HepG2 (cell line): ENCODE measurements at regions not wholly inside any gene's neighbourhood (a gene's known extent, or its start where the extent isn't known, plus 50 kb on each side); places are given as distances from the start of the nearest gene placed in this dataset.

Source experiments
- KLF9 ChIP-seq: IDR thresholded peaks from 2 replicates; pipeline ENCODE4 v1.6.1; 2016; ENCODE audit warnings: low read depth
- MLLT10 ChIP-seq: sonication (generic); formaldehyde crosslinking; IDR thresholded peaks from 2 replicates; pipeline ENCODE4 v1.4.0; 2020; ENCODE audit warnings: missing genetic modification reagents
- MYC ChIP-seq: sonication (generic); formaldehyde crosslinking; IDR thresholded peaks from 2 replicates; pipeline ENCODE4 v1.9.0; 2021; ENCODE audit warnings: missing genetic modification reagents, borderline replicate concordance
- SCMH1 ChIP-seq: sonication (generic); formaldehyde crosslinking; IDR thresholded peaks from 2 replicates; pipeline ENCODE4 v1.9.0; 2021; ENCODE audit warnings: missing genetic modification reagents, mild to moderate bottlenecking, borderline replicate concordance
- SP5 ChIP-seq: IDR thresholded peaks from 2 replicates; pipeline ENCODE4 v1.6.1; 2016; ENCODE audit warnings: low read depth, borderline replicate concordance
- THAP9 ChIP-seq: sonication (generic); formaldehyde crosslinking; IDR thresholded peaks from 2 replicates; pipeline ENCODE4; 2020; ENCODE audit warnings: missing genetic modification reagents, mild to moderate bottlenecking, borderline replicate concordance
- ZNF280B ChIP-seq: sonication (generic); formaldehyde crosslinking; IDR thresholded peaks from 2 replicates; pipeline ENCODE4 v1.5.0; 2020; ENCODE audit warnings: missing genetic modification reagents, mild to moderate bottlenecking, borderline replicate concordance
- ZNF296 ChIP-seq: sonication (generic); formaldehyde crosslinking; conservative IDR thresholded peaks from 2 replicates; pipeline ENCODE4 v1.5.0; 2020; ENCODE audit warnings: mild to moderate bottlenecking, missing genetic modification reagents
- ZNF329 ChIP-seq: sonication (generic); formaldehyde crosslinking; IDR thresholded peaks from 2 replicates; pipeline ENCODE4 v1.9.0; 2021; ENCODE audit warnings: low read depth, mild to moderate bottlenecking, missing genetic modification reagents
- ZNF331 ChIP-seq: sonication (generic); formaldehyde crosslinking; IDR thresholded peaks from 2 replicates; pipeline ENCODE4 v1.4.0; 2020; ENCODE audit warnings: missing genetic modification reagents
- ZNF337 ChIP-seq: sonication (generic); formaldehyde crosslinking; IDR thresholded peaks from 2 replicates; pipeline ENCODE4 v1.5.1; 2020; ENCODE audit warnings: missing genetic modification reagents, low read depth, mild to moderate bottlenecking, borderline replicate concordance
- ZNF441 ChIP-seq: sonication (generic); formaldehyde crosslinking; IDR thresholded peaks from 2 replicates; pipeline ENCODE4 v1.7.0; 2021; ENCODE audit warnings: missing genetic modification reagents, borderline replicate concordance
- ZNF589 ChIP-seq: sonication (generic); formaldehyde crosslinking; conservative IDR thresholded peaks from 2 replicates; pipeline ENCODE4 v1.8.0; 2022; ENCODE audit warnings: mild to moderate bottlenecking, moderate library complexity, missing genetic modification reagents
- ZNF639 ChIP-seq: conservative IDR thresholded peaks from 2 replicates; pipeline ENCODE4 v1.6.1; 2018; ENCODE audit warnings: missing genetic modification reagents
- ZNF781 ChIP-seq: sonication (generic); formaldehyde crosslinking; IDR thresholded peaks from 2 replicates; pipeline ENCODE4 v1.5.1; 2020; ENCODE audit warnings: borderline replicate concordance, mild to moderate bottlenecking, missing genetic modification reagents; ENCODE audit errors: not compliant biosample characterization
- ZSCAN21 ChIP-seq: sonication (generic); formaldehyde crosslinking; IDR thresholded peaks from 2 replicates; pipeline ENCODE4 v1.8.0; 2022; ENCODE audit warnings: mild to moderate bottlenecking, missing genetic modification reagents, moderate library complexity, borderline replicate concordance
- TF ChIP-seq, protein P1 (sequence below): sonication (generic); formaldehyde crosslinking; IDR thresholded peaks from 2 replicates; pipeline ENCODE4 v1.4.0; 2020; ENCODE audit warnings: missing genetic modification reagents
- TF ChIP-seq, protein P2 (sequence below), 2 experiments: sonication (generic) in 1 of 2; formaldehyde crosslinking in 1 of 2; IDR thresholded peaks; 2 replicates each; pipeline versions ENCODE4 v1.4.0 to v1.6.1; 2018 to 2020; ENCODE audit warnings: missing genetic modification reagents in 2 of 2, borderline replicate concordance in 1 of 2, low read depth in 1 of 2, mild to moderate bottlenecking in 1 of 2, missing biosample characterization in 1 of 2
- TF ChIP-seq, protein P3 (sequence below): sonication (generic); formaldehyde crosslinking; IDR thresholded peaks from 2 replicates; pipeline ENCODE4 v1.9.0; 2021; ENCODE audit warnings: missing genetic modification reagents, borderline replicate concordance

DNA sequence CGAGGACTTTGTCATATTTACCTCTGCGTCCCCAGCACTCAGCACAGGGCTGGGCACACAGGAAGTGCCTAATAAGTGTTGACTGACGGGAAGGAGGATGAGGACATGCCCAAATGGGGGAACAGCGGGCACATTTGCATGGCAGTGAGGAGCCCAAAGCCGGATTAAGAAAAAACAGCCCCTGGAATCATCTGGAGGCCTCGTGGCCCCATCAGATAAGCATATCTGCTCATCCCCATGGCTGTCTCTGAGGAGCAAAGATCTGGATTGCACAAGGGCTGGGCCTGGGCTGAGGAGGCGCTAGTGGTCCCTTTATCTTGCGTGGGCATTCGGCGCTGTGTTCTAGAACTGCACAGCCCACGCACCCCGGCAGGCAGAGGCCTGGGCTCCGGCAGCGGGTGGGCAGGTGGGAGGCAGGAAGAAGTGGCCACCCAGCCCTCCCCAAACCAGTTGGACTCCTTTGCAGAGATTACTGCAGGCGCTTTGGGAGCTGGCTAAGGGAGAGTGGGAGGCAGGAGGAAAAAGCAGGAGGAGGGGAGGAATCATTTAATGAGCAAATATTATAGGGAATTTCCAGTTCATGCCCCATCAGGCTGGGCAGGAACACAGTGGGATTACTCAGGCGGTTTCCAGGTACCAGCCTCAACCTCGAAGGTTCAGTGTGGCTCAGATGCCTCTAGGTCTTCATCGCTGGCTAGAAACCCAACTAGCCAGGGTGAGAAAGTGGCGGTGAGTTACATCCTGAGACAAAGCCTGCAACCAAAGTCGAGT lies 108.1 kb downstream of the CEBPB start (continued):
- TF ChIP-seq ZNF639 (CRISPR knock-in tag) = no peak
- no peak for TF ChIP-seq KLF9 (CRISPR knock-in tag)
- TF ChIP-seq, protein P1, sequence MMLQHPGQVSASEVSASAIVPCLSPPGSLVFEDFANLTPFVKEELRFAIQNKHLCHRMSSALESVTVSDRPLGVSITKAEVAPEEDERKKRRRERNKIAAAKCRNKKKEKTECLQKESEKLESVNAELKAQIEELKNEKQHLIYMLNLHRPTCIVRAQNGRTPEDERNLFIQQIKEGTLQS (CRISPR knock-in tag) = no peak
- TF ChIP-seq SCMH1 (CRISPR knock-in tag) = no peak
- 0 out of 2 replicates have a peak, but pooled peaks have one; percentile 56 for TF ChIP-seq ZNF280B (CRISPR knock-in tag)
- TF ChIP-seq ZNF296 = no peak
- no peak for TF ChIP-seq ZNF337 (CRISPR knock-in tag)
- TF ChIP-seq, protein P2, sequence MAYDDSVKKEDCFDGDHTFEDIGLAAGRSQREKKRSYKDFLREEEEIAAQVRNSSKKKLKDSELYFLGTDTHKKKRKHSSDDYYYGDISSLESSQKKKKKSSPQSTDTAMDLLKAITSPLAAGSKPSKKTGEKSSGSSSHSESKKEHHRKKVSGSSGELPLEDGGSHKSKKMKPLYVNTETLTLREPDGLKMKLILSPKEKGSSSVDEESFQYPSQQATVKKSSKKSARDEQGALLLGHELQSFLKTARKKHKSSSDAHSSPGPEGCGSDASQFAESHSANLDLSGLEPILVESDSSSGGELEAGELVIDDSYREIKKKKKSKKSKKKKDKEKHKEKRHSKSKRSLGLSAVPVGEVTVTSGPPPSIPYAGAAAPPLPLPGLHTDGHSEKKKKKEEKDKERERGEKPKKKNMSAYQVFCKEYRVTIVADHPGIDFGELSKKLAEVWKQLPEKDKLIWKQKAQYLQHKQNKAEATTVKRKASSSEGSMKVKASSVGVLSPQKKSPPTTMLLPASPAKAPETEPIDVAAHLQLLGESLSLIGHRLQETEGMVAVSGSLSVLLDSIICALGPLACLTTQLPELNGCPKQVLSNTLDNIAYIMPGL (CRISPR knock-in tag; IDR thresholded peaks at IDR 0.05; ENCODE audit: borderline replicate concordance in 1 of 2, low read depth in 1 of 2) = no peak
- TF ChIP-seq MLLT10 = no peak
- peak; percentile 45; the same call in 1 of the 2 replicates for TF ChIP-seq MYC (CRISPR knock-in tag)
- no peak for TF ChIP-seq ZNF441 (CRISPR knock-in tag)
- no peak for TF ChIP-seq ZNF331 (CRISPR knock-in tag)
- no peak for TF ChIP-seq ZSCAN21 (CRISPR knock-in tag)
- no peak for TF ChIP-seq ZNF781
- TF ChIP-seq THAP9 = no peak
- TF ChIP-seq SP5 (CRISPR knock-in tag) = no peak
- TF ChIP-seq ZNF589 = no peak
- TF ChIP-seq ZNF329 (CRISPR knock-in tag) = no peak
- TF ChIP-seq, protein P3, sequence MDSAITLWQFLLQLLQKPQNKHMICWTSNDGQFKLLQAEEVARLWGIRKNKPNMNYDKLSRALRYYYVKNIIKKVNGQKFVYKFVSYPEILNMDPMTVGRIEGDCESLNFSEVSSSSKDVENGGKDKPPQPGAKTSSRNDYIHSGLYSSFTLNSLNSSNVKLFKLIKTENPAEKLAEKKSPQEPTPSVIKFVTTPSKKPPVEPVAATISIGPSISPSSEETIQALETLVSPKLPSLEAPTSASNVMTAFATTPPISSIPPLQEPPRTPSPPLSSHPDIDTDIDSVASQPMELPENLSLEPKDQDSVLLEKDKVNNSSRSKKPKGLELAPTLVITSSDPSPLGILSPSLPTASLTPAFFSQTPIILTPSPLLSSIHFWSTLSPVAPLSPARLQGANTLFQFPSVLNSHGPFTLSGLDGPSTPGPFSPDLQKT (CRISPR knock-in tag) = no peak
